Mucosa of rectum (tissue), 2 donors: ENCODE measurements at regions not wholly inside any gene's neighbourhood (a gene's known extent, or its start where the extent isn't known, plus 50 kb on each side); places are given as distances from the start of the nearest gene placed in this dataset.

Experiments
- H3K27ac ChIP-seq, 2 donors: one replicate each; pipeline ENCODE4 v1.7.0; 2013; ENCODE audit warnings: inconsistent platforms in 2 of 2, low read depth in 2 of 2, low read length in 2 of 2
- H3K27me3 ChIP-seq, 2 donors: one replicate each; pipeline ENCODE4 v1.7.0; 2013; ENCODE audit warnings: low read length in 2 of 2; ENCODE audit not compliant: control insufficient read depth in 2 of 2, insufficient read depth in 2 of 2
- H3K36me3 ChIP-seq, 2 donors: one replicate each; pipeline ENCODE4 v1.7.0; 2013; ENCODE audit warnings: low read length in 2 of 2; ENCODE audit not compliant: control insufficient read depth in 2 of 2, insufficient read depth in 2 of 2
- H3K4me1 ChIP-seq, 2 donors: one replicate each; pipeline ENCODE4 v1.7.0; 2013; ENCODE audit warnings: low read length in 2 of 2, mild to moderate bottlenecking in 1 of 2; ENCODE audit not compliant: control insufficient read depth in 2 of 2, insufficient read depth in 2 of 2
- H3K4me3 ChIP-seq, 2 donors: one replicate each; pipeline ENCODE4 v1.7.0; 2013; ENCODE audit warnings: low read length in 2 of 2
- H3K9ac ChIP-seq, 2 donors: one replicate each; pipeline ENCODE4 v1.7.0; 2013; ENCODE audit warnings: low read length in 2 of 2, low read depth in 1 of 2, mild to moderate bottlenecking in 1 of 2
- H3K9me3 ChIP-seq, 2 donors: one replicate each; pipeline ENCODE4 v1.7.0; 2013; ENCODE audit warnings: low read length in 2 of 2; ENCODE audit not compliant: control insufficient read depth in 2 of 2
- donor health status: healthy.
- donor health status: Normal muscosa, but diverticular disease.

GRCh38 chr6:131381709-131382093 is 191.3 kb upstream of the ARG1 start:
- Histone ChIP-seq H3K4me1 (peaks cover 0 to 5% of the 10 kb centered on the region in 2 donors), H3K27ac (peak overlapping the region; percentile 46 to 51), H3K4me3 (no peak overlapping the region), H3K9ac (no peak overlapping the region), H3K27me3 (no peaks in the 10 kb centered on the region), H3K36me3 (no peaks in the 10 kb centered on the region), H3K9me3 (no peaks in the 10 kb centered on the region)

DNA sequence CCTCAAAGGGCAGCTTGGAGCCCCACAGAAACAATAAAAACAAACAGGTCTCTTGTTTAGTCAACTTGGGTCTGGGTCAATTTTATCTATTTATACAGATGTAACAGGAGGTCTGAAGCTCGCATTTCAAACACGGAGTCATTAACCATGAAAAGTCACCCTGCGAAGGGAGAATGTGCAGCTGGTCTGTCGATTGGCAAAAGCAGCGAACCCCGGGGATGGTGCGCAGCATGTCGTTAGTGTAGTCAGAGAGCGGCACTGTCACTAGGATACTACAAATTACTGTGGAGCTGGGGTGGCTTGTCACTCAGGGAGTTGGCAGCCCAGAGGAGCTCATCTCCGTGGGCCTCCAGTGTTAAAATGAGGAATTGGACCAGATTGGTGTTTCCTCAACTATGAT is 190.4 kb upstream of the ARG1 start:
- no peak overlapping the region for H3K27ac ChIP-seq
- no peaks in the 10 kb centered on the region for H3K27me3 ChIP-seq
- H3K4me3 ChIP-seq: no peak overlapping the region
- H3K9ac ChIP-seq: no peak overlapping the region
- no peaks in the 10 kb centered on the region for H3K36me3 ChIP-seq
- H3K4me1 ChIP-seq: peaks cover 0 to 5% of the 10 kb centered on the region in 2 donors
- no peaks in the 10 kb centered on the region for H3K9me3 ChIP-seq

DNA sequence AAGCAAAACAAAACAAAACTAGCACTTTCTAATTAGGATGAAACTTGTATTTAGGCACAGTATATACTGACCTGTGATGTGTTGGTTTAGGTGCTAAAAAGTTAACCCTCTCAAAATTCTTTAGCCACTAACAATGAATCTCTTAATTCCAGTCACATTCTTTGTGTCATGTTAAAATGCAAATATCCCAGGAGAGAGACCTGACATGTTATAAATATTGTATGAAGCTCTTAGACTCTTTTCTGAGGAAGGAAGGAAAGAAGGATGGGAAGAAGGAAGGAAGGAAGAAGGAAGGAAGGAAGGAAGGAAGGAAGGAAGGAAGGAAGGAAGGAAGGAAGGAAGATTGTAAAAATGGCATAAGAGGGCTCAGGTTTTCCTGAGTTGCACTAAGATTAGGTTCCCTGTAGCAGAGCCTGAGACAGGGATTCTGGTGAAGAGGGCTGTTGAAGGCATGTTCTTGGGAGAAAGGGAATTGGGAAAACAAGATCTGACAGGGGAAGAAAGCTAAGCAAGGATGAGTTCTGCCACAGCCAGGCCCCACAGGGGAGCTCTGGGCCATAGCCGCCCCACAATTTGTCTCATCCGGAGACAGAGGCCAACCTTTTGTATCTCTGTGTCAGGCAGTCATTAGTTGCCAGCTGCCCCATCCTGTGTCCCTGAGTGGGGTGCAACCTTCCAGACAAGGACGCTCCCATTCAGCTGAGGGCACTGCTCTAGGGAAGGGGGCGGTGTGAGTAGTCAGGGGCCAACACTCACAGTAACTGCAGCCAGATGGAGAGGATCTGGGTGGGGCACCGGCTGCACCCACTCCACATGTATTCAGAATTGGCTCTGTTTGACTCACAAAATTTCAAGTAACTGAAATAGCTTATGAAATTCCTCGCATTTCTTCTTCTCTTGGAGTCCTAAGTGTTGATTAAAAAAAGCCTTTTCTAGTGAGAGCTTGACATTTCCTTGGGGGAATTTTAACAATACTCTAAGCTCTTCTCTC is 189.3 kb upstream of the ARG1 start:
- no peak overlapping the region for H3K4me3 ChIP-seq
- no peak overlapping the region for H3K9ac ChIP-seq
- H3K27ac ChIP-seq: no peak overlapping the region
- no peaks in the 10 kb centered on the region for H3K36me3 ChIP-seq
- no peaks in the 10 kb centered on the region for H3K9me3 ChIP-seq
- peaks cover 0 to 5% of the 10 kb centered on the region in 2 donors for H3K4me1 ChIP-seq
- H3K27me3 ChIP-seq: no peaks in the 10 kb centered on the region

- Histone ChIP-seq H3K27ac (no peak overlapping the region), H3K9me3 (no peaks in the 10 kb centered on the region), H3K27me3 (no peaks in the 10 kb centered on the region), H3K9ac (no peak overlapping the region), H3K4me1 (peaks cover 3 to 7% of the 10 kb centered on the region in 2 donors), H3K36me3 (no peaks in the 10 kb centered on the region), H3K4me3 (no peak overlapping the region)
These were observed 185.2 kb upstream of the ARG1 start for GRCh38 chr6:131387562-131388447.

- Histone ChIP-seq H3K4me1 (peaks cover 3 to 7% of the 10 kb centered on the region in 2 donors), H3K36me3 (no peaks in the 10 kb centered on the region), H3K4me3 (no peak overlapping the region), H3K9me3 (no peaks in the 10 kb centered on the region), H3K27me3 (no peaks in the 10 kb centered on the region), H3K9ac (no peak overlapping the region), H3K27ac (peak overlapping the region in 1 of 2 donors; percentile 32)
These were observed 182.7 kb upstream of the ARG1 start for GRCh38 chr6:131390322-131390721.

DNA sequence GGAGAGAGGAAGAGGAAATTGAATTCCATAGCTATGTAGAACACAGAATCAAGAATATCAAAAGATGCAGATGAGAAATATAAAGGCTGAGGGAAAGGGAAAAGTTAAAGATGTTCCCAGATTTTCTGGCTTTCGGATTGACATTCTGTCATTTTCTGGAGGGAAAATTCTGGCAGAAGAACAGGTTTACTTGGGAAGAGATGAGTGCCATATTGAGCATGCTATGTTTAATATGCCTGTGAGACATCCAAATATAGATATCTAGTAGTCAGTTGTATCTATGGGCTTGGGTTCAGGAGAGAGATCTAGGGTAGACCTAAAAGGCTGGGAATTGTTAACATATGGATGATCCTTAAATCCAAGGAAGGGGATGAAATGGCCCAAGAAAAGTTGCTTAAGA is 181.9 kb upstream of the ARG1 start:
- Histone ChIP-seq H3K36me3 (no peaks in the 10 kb centered on the region), H3K9me3 (no peaks in the 10 kb centered on the region), H3K9ac (no peak overlapping the region), H3K27me3 (no peaks in the 10 kb centered on the region), H3K4me1 (peaks cover 3 to 7% of the 10 kb centered on the region in 2 donors), H3K4me3 (no peak overlapping the region), H3K27ac (peak overlapping the region in 1 of 2 donors; percentile 5)

DNA sequence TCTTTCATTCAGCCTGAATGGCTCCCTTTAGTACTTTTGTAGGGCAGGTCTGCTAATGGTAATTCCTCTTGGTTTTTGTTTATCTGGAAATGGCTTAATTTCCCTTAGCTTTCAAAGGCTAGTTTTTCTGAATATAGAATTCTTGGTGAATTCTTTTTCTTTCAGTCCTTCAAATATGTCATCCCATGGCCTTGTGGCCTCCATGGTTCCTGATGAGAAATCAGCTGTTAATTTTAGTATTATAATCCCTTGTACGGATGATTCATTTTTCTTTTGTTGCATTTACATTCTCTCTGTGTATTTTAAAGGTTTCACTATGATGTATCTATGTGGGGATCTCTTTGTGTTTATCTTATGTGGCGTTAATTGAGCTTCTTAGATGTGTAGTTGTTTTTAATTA is 179.6 kb upstream of the ARG1 start:
- Histone ChIP-seq H3K27me3 (no peaks in the 10 kb centered on the region), H3K4me3 (no peak overlapping the region), H3K36me3 (no peaks in the 10 kb centered on the region), H3K9me3 (no peaks in the 10 kb centered on the region), H3K9ac (no peak overlapping the region), H3K4me1 (peaks cover 3 to 7% of the 10 kb centered on the region in 2 donors), H3K27ac (no peak overlapping the region)

DNA sequence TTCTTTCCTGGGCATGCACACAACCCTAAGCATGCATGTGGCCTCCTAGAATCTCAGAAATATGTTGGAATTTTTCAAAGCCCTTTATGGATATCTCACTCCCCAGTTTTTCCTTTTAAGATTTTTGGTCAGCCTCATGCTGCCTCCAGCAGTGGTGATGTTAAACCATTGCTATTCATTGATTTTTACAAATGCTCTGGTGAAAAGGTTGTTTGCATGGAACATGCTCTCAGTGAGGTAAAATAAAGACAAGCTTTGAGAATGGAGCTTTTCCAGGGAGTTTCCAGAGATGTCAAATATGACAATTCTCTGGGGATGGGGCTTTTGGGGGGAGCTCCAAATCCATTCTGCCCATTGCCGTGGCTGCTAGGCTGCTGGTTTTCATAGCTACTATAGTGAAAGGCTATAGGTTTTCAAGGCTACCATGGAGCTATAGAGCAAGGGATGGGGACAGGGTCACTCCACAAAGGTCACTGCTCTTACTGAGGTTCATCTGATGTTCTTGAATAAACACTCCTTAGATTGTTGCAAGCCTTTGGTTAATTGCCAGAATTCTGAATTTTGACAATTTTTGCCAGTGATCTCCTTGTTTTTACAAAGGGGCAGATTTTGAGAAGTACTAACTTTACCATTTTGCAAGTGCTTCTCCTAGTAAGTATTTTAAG is 178.1 kb upstream of the ARG1 start:
- no peak overlapping the region for H3K4me3 ChIP-seq
- no peaks in the 10 kb centered on the region for H3K9me3 ChIP-seq
- H3K9ac ChIP-seq: no peak overlapping the region
- no peak overlapping the region for H3K27ac ChIP-seq
- H3K27me3 ChIP-seq: no peaks in the 10 kb centered on the region
- H3K4me1 ChIP-seq: peaks cover 2 to 7% of the 10 kb centered on the region in 2 donors
- H3K36me3 ChIP-seq: no peaks in the 10 kb centered on the region

DNA sequence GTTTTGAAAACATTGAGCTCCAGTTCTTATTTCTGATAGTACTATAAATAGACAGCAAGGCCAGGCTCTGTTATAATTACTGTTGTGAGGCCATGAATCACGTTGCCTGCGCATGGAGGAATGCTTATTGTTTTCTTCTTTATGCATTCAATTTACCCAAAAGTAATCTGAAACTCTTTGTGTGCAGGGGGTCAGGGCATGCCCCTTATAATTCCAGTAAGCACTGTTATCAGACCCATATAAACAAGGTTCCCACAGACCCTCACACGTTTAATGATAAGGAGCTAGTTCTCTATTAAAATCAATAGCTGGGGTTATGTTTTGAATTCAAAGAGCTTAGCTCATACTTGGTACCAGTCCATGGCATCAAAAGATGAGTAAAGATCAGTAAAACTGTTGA is 174.8 kb upstream of the ARG1 start:
- Histone ChIP-seq H3K4me3 (no peak overlapping the region), H3K9me3 (peaks cover 0 to 9% of the 10 kb centered on the region in 2 donors), H3K36me3 (no peaks in the 10 kb centered on the region), H3K4me1 (no peaks in the 10 kb centered on the region), H3K9ac (no peak overlapping the region), H3K27me3 (no peaks in the 10 kb centered on the region), H3K27ac (no peak overlapping the region)
